Activated T-cell treated with anti-CD3 and anti-CD28 coated beads, Interleukin-2, amount 50 U/mL, for 48 hours (primary cell): ENCODE measurements at regions not wholly inside any gene's neighbourhood (a gene's known extent, or its start where the extent isn't known, plus 50 kb on each side); places are given as distances from the start of the nearest gene placed in this dataset.
"Not testable (repeated sequence)": the region's sequence is repeated elsewhere in the genome, so short reads cannot be mapped to it uniquely, and the experiment has no call there.

Experiments used
- DNase-seq, 2 experiments: peaks; one replicate each; pipeline ENCODE4 v3.0.0-alpha.2; 2020

DNA sequence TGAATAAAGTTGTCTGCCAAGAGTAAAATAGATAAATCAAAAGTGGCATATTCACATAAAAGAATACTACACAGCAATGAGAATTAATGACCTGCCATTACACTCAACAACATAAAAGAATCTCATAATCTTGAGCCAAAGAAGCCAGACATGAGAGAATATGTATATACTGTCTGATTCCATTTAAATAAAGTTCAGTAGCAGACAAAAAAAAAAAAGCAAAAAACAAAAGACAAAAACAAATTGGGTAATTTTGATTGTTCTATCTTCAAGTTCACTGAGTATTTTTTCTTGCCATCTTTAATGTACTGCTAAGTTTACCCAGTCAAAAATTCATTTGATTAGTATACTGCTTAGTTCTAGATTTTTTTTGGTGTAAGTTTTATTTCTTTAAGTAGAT, 87.9 kb upstream of the TRPC7 start:
- no peak for DNase-seq

DNA sequence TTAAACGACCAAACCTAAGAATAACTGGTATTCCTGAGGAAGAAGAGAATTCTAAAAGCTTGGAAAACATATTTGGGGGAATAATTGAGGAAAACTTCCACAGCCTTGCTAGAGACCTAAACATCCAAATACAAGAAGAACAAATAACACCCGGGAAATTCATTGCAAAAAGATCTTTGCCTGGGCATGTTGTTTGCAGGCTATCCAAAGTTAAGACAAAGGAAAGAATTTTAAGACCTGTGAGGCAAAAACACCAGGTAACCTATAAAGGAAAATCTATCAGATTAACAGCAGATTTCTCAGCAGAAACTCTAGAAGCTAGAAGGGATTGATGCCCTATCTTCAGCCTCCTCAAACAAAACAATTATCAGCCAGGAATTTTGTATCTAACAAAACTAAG, 82.2 kb upstream of the TRPC7 start:
- not testable (repeated sequence) for DNase-seq

DNA sequence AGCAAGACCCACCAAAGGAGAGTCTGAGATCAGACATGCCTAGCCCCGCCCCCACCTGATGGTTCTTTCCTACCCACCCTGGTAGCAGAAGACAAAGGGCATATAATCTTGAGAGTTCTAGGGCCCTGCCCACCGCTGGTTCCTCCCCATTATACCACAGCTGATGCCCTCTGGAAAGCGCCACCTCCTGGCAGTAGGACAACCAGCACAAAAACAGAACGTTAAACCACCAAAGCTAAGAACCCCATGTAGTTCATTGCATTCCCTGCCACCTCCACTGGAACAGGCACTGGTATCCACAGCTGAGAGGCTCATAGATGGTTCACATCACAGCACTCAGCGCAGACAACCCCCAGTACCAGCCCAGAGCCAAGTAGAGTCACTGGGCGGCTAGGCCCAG, 81.2 kb upstream of the TRPC7 start:
- no peak for DNase-seq

- DNase-seq: not testable (repeated sequence)
Observed at GRCh38 chr5:136444099-136444498, 78.8 kb upstream of the TRPC7 start.

DNA sequence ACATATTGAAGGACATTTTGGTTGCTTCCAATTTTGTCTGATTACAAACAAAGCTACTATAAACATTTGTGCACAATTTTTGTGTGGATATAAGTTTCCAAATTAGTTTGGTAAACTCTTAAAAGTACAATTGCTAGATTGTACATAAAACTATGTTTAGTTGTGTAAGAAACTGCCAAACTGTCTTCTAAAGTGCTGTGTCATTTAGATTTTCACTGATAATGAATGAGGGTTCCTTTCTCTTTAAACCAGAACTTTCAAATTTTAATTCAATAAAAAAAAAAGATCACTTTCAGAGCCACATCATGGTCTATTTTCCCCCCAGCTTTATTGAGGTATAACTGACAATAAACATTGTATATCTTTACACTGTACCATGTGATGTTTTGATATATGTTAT, 74.0 kb upstream of the TRPC7 start:
- DNase-seq: no peak

GRCh38 chr5:136435946-136436543, 70.7 kb upstream of the TRPC7 start:
- DNase-seq: no peak

GRCh38 chr5:136434795-136435194, 69.5 kb upstream of the TRPC7 start:
- no peak for DNase-seq

DNA sequence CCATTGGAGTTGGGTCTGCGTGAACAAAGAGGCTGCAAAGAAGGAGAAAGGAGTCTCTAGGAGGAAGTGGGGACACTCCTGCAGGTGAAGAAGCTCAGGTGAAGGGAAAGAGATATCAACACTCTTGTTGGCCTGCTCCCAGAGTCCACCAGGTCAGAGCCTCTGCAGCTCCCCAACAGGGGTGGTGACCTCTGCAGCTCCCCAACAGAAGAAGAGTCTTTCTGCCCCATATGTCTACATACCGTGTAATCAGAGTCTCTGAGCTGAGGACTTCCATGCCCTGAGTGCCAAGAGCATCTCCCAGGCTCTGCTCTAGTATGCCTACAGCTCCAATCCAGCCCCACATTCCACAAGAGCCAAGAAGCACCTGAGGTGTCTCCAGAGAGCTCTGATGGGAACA, 67.4 kb upstream of the TRPC7 start:
- no peak for DNase-seq

DNA sequence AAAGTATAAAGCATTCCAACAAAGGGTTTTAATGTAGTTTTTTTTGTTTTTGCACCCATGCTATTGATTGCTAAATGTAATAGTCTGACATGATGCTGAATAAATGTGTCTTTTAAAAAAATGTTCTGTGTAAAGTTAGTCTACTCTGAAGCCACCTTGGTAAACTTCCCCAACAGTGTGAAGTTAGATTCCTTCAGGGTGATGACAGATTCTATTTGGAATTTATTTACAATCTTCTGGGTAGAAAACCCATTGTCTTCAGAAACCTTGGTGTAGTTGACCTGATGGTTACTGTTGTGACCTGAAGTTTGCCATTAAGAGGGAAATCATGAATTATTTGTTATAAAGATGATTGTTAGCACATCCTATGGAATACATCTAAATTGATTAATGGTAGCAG, 64.7 kb upstream of the TRPC7 start:
- DNase-seq: no peak

DNA sequence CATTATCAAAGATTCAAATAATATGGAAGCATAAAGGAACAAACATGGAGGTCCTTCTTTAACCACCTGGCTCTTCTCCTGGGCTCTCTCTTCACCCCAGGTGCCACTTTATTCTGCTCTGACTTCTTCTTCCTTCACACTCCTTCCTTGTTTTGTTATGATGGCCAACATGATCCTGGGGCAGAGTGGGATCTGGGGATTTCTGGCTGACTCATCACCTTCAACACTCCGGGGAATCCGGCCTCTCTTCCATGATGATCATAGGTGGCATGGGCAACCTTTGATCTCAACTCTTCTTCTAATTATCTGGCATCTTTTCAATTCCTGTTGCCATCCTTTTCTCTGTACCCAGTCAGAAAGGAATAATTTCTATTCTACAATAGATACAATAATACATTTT, 62.1 kb upstream of the TRPC7 start:
- no peak for DNase-seq

GRCh38 chr5:136425921-136426320, 60.6 kb upstream of the TRPC7 start:
- no peak for DNase-seq

- DNase-seq: peak; percentile 62 to 64
Observed at GRCh38 chr5:136424835-136425584, 59.7 kb upstream of the TRPC7 start.

DNA sequence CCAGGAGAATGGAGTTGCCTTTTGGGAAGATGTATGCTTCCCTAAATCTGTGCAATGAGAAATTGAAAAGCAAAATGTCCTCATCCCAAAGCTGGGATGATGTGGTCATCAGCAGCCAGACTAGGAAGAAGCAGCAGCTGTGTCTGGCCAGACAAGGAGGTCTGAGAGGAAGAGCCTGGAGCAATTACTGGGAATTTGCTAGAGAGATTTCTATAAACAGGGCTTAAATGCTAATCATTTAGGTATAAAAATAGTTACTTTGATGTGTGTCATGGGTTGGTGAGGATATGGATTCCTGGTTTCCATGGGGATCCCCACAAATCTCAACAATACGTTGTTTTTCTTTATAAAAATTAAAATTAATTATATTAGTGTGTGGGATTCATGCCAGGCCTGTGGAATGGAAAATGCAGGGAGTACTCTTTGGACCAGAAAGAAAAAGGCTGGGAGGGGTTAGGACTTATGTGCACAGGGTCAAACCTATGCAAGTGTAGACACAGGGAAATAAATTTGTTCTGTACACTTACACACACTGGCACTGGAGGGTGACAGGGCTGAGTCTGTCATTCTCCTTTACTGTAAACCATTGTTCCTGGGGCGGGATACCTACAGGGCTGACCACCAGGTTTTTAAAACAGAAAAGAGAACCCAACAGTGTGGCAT, 58.7 kb upstream of the TRPC7 start:
- no peak for DNase-seq

DNA sequence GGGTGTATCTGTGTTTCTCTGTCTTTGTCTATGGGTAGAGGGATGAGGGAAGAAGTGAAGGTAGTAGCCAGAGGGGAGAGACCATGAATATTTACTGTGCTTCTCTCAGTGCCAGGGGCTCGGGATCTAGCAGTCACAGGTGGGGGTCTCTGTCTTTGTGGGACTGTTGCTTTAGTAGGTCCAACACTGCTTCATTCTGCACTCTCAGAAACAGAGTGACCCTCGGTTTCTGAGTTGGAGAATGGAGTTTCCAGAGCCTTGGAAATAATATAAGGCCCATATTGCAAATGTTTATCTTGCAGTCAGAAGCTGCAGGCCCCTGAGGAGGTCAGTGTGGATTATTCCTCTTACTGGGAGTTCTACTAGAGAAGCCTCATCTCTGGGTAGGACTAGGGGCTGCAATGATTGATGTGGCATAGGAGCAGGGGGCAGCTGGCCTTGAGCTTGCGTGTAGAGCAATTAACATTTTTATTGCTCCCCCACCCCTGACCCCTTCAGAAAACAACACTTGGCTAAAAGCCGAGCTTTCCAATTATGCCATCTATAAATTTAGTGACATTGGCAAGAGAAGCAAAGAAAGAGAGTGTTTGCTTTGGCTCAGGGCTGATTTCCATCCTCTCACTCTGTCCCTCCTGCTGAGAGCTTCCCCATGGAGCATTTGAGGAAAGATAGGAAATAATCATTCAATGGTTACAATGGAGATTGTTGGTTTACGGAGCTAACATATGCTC, 55.0 kb upstream of the TRPC7 start:
- no peak for DNase-seq

- DNase-seq: no peak
Observed at GRCh38 chr5:136418301-136418700, 53.0 kb upstream of the TRPC7 start.
